GM23338 (cell line): ENCODE measurements at regions not wholly inside any gene's neighbourhood (a gene's known extent, or its start where the extent isn't known, plus 50 kb on each side); places are given as distances from the start of the nearest gene placed in this dataset.

Experiments used
- ATAC-seq: fragments of 200-7000 bp; cut with Tn5 transposase; 3 replicates; pipeline ENCODE4 v1.9.1; 2020
- DNase-seq: peaks from one replicate; pipeline ENCODE4 v3.0.0-alpha.2; 2015; ENCODE audit warnings: low spot score
- H2AFZ ChIP-seq: fragments of 200-600 bp; sonication (generic); 2 replicates; pipeline ENCODE4 v1.8.0; 2016; ENCODE audit warnings: antibody characterized with exemption, mild to moderate bottlenecking, moderate library complexity
- H3F3A ChIP-seq: fragments of 200-600 bp; sonication (generic); replicated peaks from 2 replicates; pipeline ENCODE4 v1.8.0; 2017; ENCODE audit warnings: antibody characterized with exemption, mixed run types, low read depth
- H3K27ac ChIP-seq: fragments of 200-600 bp; sonication (generic); 2 replicates; pipeline ENCODE4 v1.6.1; 2016; ENCODE audit warnings: low read depth
- H3K27me3 ChIP-seq: fragments of 200-600 bp; sonication (generic); 2 replicates; pipeline ENCODE4 v1.8.0; 2016; ENCODE audit warnings: mild to moderate bottlenecking, mixed run types, moderate library complexity; ENCODE audit not compliant: insufficient read depth
- H3K36me3 ChIP-seq: fragments of 200-600 bp; sonication (generic); 2 replicates; pipeline ENCODE4 v1.8.0; 2016; ENCODE audit warnings: mild to moderate bottlenecking; ENCODE audit not compliant: insufficient read depth
- H3K4me1 ChIP-seq: fragments of 200-600 bp; sonication (generic); 2 replicates; pipeline ENCODE4 v1.8.0; 2016; ENCODE audit warnings: mild to moderate bottlenecking, moderate library complexity; ENCODE audit not compliant: insufficient read depth
- H3K4me2 ChIP-seq: fragments of 200-600 bp; sonication (generic); 2 replicates; pipeline ENCODE4 v1.7.1; 2017; ENCODE audit warnings: mixed run types
- H3K4me3 ChIP-seq: fragments of 200-600 bp; sonication (generic); 2 replicates; pipeline ENCODE4 v1.6.1; 2016; ENCODE audit warnings: mixed run types
- H3K79me2 ChIP-seq: fragments of 200-600 bp; sonication (generic); replicated peaks from 2 replicates; pipeline ENCODE4 v1.8.0; 2017; ENCODE audit warnings: mild to moderate bottlenecking; ENCODE audit not compliant: insufficient read depth
- H3K9me2 ChIP-seq: fragments of 200-600 bp; sonication (generic); 2 replicates; pipeline ENCODE4 v1.8.0; 2017; ENCODE audit not compliant: insufficient read depth
- H4K20me1 ChIP-seq: fragments of 200-600 bp; sonication (generic); replicated peaks from 2 replicates; pipeline ENCODE4 v1.8.0; 2017; ENCODE audit warnings: mild to moderate bottlenecking; ENCODE audit not compliant: insufficient read depth
- H3K27ac Mint-ChIP-seq: 2 replicates; pipeline ENCODE4 v1.8.0; 2020; ENCODE audit warnings: inconsistent platforms, mild to moderate bottlenecking, moderate library complexity, mixed read lengths
- H3K27me3 Mint-ChIP-seq: 3 replicates; pipeline ENCODE4 v1.8.0; 2022; ENCODE audit warnings: low read depth, mild to moderate bottlenecking, moderate library complexity, mixed read lengths, inconsistent platforms; ENCODE audit not compliant: insufficient read depth, poor library complexity
- H3K36me3 Mint-ChIP-seq: 3 replicates; pipeline ENCODE4 v1.8.0; 2021; ENCODE audit warnings: low read depth, mild to moderate bottlenecking, inconsistent platforms, moderate library complexity, mixed read lengths
- H3K4me1 Mint-ChIP-seq: 3 replicates; pipeline ENCODE4 v1.8.0; 2020; ENCODE audit warnings: mild to moderate bottlenecking, inconsistent platforms, mixed read lengths
- H3K4me3 Mint-ChIP-seq: 3 replicates; pipeline ENCODE4 v1.8.0; 2021; ENCODE audit warnings: moderate library complexity, mild to moderate bottlenecking, inconsistent platforms, mixed read lengths
- H3K9me3 Mint-ChIP-seq: 3 replicates; pipeline ENCODE4 v1.8.0; 2020; ENCODE audit warnings: moderate library complexity, mild to moderate bottlenecking, inconsistent platforms, mixed read lengths
- CREB1 ChIP-seq: fragments of 250-450 bp; sonication (Bioruptor Pico); IDR thresholded peaks from 2 replicates; pipeline ENCODE4 v1.5.0; 2020; ENCODE audit warnings: low read depth, mild to moderate bottlenecking, moderate library complexity
- ETS1 ChIP-seq: IDR thresholded peaks from 2 replicates; pipeline ENCODE4 v1.6.1; 2016; ENCODE audit warnings: antibody characterized with exemption
- EZH2 ChIP-seq: fragments of 200-600 bp; sonication (generic); IDR thresholded peaks from one replicate; pipeline ENCODE4 v1.8.0; 2017; ENCODE audit warnings: antibody characterized with exemption, mild to moderate bottlenecking, low read depth; ENCODE audit not compliant: unreplicated experiment
- EZH2phosphoT487 ChIP-seq: fragments of 200-600 bp; sonication (generic); IDR thresholded peaks from one replicate; pipeline ENCODE4 v1.8.1; 2018; ENCODE audit warnings: antibody characterized with exemption; ENCODE audit not compliant: unreplicated experiment
- NANOG ChIP-seq: IDR thresholded peaks from 2 replicates; pipeline ENCODE4 v1.6.1; 2016; ENCODE audit warnings: antibody characterized with exemption, borderline replicate concordance
- POLR2AphosphoS5 ChIP-seq: IDR thresholded peaks from 2 replicates; pipeline ENCODE4 v1.6.1; 2016; ENCODE audit warnings: antibody characterized with exemption, low read depth
- STAT1 ChIP-seq: IDR thresholded peaks from one replicate; pipeline ENCODE4 v1.6.1; 2016; ENCODE audit warnings: antibody characterized with exemption; ENCODE audit not compliant: unreplicated experiment
- ZNF114 ChIP-seq: fragments of 250-450 bp; sonication (Bioruptor Pico); IDR thresholded peaks from 2 replicates; pipeline ENCODE4 v1.5.0; 2020; ENCODE audit warnings: mild to moderate bottlenecking, moderate library complexity
- ZNF331 ChIP-seq: fragments of 250-450 bp; sonication (Bioruptor Pico); IDR thresholded peaks from 2 replicates; pipeline ENCODE4 v1.5.0; 2020; ENCODE audit warnings: low read depth, mild to moderate bottlenecking, moderate library complexity
- ZNF462 ChIP-seq: fragments of 250-450 bp; sonication (Bioruptor Pico); IDR thresholded peaks from 2 replicates; pipeline ENCODE4 v1.5.0; 2020; ENCODE audit warnings: mild to moderate bottlenecking, moderate library complexity

GRCh38 chr13:42680748-42681147 is 100.6 kb upstream of the FAM216B start (continued):
- TF ChIP-seq ZNF462 (CRISPR knock-in tag) (no peak), NANOG (no peak), STAT1 (no peak), POLR2AphosphoS5 (no peak), CREB1 (no peak), ETS1 (no peak), EZH2phosphoT487 (no peak)

- no peak for DNase-seq
- no peaks in the 10 kb centered on the region for H3K27me3 ChIP-seq
- no peaks in the 10 kb centered on the region for H3K79me2 ChIP-seq
- H3K36me3 ChIP-seq, result no peaks in the 10 kb centered on the region
- no peak overlapping the region for H3K4me3 ChIP-seq
- H3K4me3 Mint-ChIP-seq, result no peak overlapping the region
- no peaks in the 10 kb centered on the region for H3F3A ChIP-seq
- H4K20me1 ChIP-seq, result no peaks in the 10 kb centered on the region
- H3K27ac Mint-ChIP-seq, result no peak overlapping the region
- 0 out of 2 replicates have a peak overlapping the region, but pooled peaks have one; percentile 44 for H2AFZ ChIP-seq
- peaks cover 18% of the 10 kb centered on the region for H3K4me1 Mint-ChIP-seq
- H3K27me3 Mint-ChIP-seq, result no peaks in the 10 kb centered on the region
- 0 out of 2 replicates have a peak, but pooled peaks cover 7% of the 10 kb centered on the region for H3K9me2 ChIP-seq
- no peak overlapping the region for H3K4me2 ChIP-seq
- no peaks in the 10 kb centered on the region for H3K9me3 Mint-ChIP-seq
- ATAC-seq, result no peak
- peaks cover 10% of the 10 kb centered on the region; the same call in 1 of the 2 replicates for H3K4me1 ChIP-seq
- no peaks in the 10 kb centered on the region for H3K36me3 Mint-ChIP-seq
- no peak overlapping the region for H3K27ac ChIP-seq
- TF ChIP-seq CREB1 (no peak), ZNF114 (CRISPR knock-in tag) (no peak), ZNF331 (no peak), EZH2phosphoT487 (no peak), EZH2 (no peak), NANOG (no peak), POLR2AphosphoS5 (no peak), ETS1 (no peak)
Observed at GRCh38 chr13:42681326-42682100, 99.9 kb upstream of the FAM216B start.
